Ectodermal cell (in vitro differentiated cells): ENCODE measurements at regions not wholly inside any gene's neighbourhood (a gene's known extent, or its start where the extent isn't known, plus 50 kb on each side); places are given as distances from the start of the nearest gene placed in this dataset.
"Not testable (repeated sequence)": the region's sequence is repeated elsewhere in the genome, so short reads cannot be mapped to it uniquely, and the experiment has no call there.

Experiments used
- H3K27ac ChIP-seq: 2 replicates; pipeline ENCODE4 v1.7.0; 2013; ENCODE audit warnings: mild to moderate bottlenecking, low read depth, low read length; ENCODE audit not compliant: insufficient read depth, poor library complexity, severe bottlenecking
- H3K27me3 ChIP-seq: 2 replicates; pipeline ENCODE4 v1.7.0; 2013; ENCODE audit warnings: mild to moderate bottlenecking, low read length; ENCODE audit not compliant: insufficient read depth, control insufficient read depth, poor library complexity, severe bottlenecking
- H3K36me3 ChIP-seq: one replicate; pipeline ENCODE4 v1.7.0; 2013; ENCODE audit warnings: low read length; ENCODE audit not compliant: control insufficient read depth, insufficient read depth
- H3K4me1 ChIP-seq: one replicate; pipeline ENCODE4 v1.7.0; 2013; ENCODE audit warnings: low read length; ENCODE audit not compliant: control insufficient read depth, insufficient read depth
- H3K4me3 ChIP-seq: 2 replicates; pipeline ENCODE4 v1.7.0; 2013; ENCODE audit warnings: low read depth, low read length, control low read depth; ENCODE audit not compliant: insufficient read depth
- H3K9me3 ChIP-seq: 2 replicates; pipeline ENCODE4 v1.7.0; 2013; ENCODE audit warnings: mild to moderate bottlenecking, low read length, moderate library complexity; ENCODE audit not compliant: control insufficient read depth
- WGBS, 2 experiments: methylation state at CpG; one replicate each; pipeline ENCODE4 v1.1.7; 2013; ENCODE audit warnings: missing lambda C conversion rate in 2 of 2; 5-methylcytosine and 5-hydroxymethylcytosine counted together

DNA sequence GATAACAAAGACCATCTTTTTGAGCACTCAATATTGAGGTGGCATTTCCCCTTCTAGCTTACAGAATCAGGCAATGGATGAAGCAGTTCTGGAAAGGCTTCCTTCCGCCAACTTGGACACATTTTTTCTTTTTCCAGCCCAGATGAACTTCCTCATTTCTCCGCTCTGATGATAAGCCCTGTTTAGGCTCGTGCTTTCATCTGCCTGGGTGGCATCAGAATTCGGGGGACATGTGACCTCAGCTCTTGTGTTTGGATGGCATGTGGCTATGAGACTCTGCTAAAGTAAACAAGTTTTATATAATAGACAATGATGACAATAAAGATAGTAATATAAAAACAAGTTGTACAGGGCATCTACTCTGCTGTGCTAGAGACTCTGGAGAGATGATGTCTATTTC is 796.7 kb downstream of the DHX35 start:
- no peak overlapping the region for H3K27ac ChIP-seq
- H3K27me3 ChIP-seq, result no peaks in the 10 kb centered on the region
- no peak overlapping the region for H3K4me3 ChIP-seq
- no peaks in the 10 kb centered on the region for H3K9me3 ChIP-seq
- H3K36me3 ChIP-seq, result no peaks in the 10 kb centered on the region
- no peaks in the 10 kb centered on the region for H3K4me1 ChIP-seq
- 83 to 90% methylated on average over 4 of the region's 4 CpGs for WGBS, 2 experiments

- H3K4me3 ChIP-seq, result no peak overlapping the region
- no peaks in the 10 kb centered on the region for H3K4me1 ChIP-seq
- no peaks in the 10 kb centered on the region for H3K36me3 ChIP-seq
- H3K27ac ChIP-seq, result no peak overlapping the region
- H3K27me3 ChIP-seq, result no peaks in the 10 kb centered on the region
- H3K9me3 ChIP-seq, result no peaks in the 10 kb centered on the region
These were observed 794.7 kb downstream of the DHX35 start for GRCh38 chr20:39756828-39757227.

DNA sequence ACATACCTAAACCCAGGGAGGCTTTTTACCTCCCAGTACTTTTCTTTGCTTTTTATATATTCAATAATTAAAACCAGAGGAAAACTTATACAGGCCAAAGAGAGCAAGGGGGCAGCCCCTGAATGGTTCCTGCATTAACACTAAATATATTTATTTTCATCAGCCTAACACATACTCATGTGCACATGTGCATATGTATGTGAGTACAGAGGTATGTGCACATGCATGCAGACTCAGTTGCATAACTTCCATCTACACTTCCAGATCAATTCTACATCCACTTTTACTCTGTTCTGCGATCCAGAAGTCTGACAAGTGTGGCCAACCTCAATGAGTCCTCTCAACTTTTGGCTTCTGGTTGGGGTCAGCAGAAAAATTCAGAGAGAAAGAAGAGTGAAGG is 794.2 kb downstream of the DHX35 start:
- H3K4me3 ChIP-seq, result no peak overlapping the region
- no peaks in the 10 kb centered on the region for H3K4me1 ChIP-seq
- WGBS, 2 experiments, result 100% methylated on average over 1 of the region's 1 CpG
- H3K9me3 ChIP-seq, result no peaks in the 10 kb centered on the region
- no peak overlapping the region for H3K27ac ChIP-seq
- H3K36me3 ChIP-seq, result no peaks in the 10 kb centered on the region
- H3K27me3 ChIP-seq, result no peaks in the 10 kb centered on the region

GRCh38 chr20:39752262-39752876 is 790.2 kb downstream of the DHX35 start:
- Histone ChIP-seq H3K9me3 (no peaks in the 10 kb centered on the region), H3K27ac (no peak overlapping the region), H3K27me3 (no peaks in the 10 kb centered on the region), H3K4me3 (no peak overlapping the region), H3K36me3 (no peaks in the 10 kb centered on the region), H3K4me1 (no peaks in the 10 kb centered on the region)
- WGBS, 2 experiments, result 92 to 93% methylated on average over 3 to 4 of the region's 4 CpGs

- no peaks in the 10 kb centered on the region for H3K27me3 ChIP-seq
- H3K36me3 ChIP-seq, result no peaks in the 10 kb centered on the region
- WGBS, 2 experiments, result 91 to 94% methylated on average over 4 of the region's 4 CpGs
- H3K9me3 ChIP-seq, result no peaks in the 10 kb centered on the region
- no peak overlapping the region for H3K27ac ChIP-seq
- no peaks in the 10 kb centered on the region for H3K4me1 ChIP-seq
- H3K4me3 ChIP-seq, result no peak overlapping the region
These were observed 789.5 kb downstream of the DHX35 start for GRCh38 chr20:39751557-39752137.

DNA sequence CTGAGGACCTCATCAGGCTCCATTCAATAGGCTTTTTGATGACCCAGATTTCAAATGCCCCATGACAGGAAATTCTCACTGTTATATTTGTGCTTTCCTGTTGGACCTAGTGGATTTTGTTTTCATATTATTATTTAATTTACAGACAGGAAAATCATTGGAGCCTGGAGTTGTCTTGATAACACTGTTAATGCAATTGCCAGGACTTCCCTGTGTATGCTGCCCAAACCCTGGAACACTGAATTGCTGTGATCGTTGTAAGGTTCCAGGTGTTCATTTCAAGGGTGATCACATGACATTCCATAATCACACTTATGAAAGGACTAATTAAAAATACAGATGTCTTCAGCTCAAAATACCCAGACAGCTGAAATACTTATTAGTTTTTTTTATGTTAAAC is 783.2 kb downstream of the DHX35 start:
- Histone ChIP-seq H3K4me3 (no peak overlapping the region), H3K9me3 (no peaks in the 10 kb centered on the region), H3K36me3 (no peaks in the 10 kb centered on the region), H3K27me3 (no peaks in the 10 kb centered on the region), H3K27ac (no peak overlapping the region), H3K4me1 (no peaks in the 10 kb centered on the region)
- WGBS, 2 experiments, result 97 to 100% methylated on average over 1 of the region's 1 CpG

DNA sequence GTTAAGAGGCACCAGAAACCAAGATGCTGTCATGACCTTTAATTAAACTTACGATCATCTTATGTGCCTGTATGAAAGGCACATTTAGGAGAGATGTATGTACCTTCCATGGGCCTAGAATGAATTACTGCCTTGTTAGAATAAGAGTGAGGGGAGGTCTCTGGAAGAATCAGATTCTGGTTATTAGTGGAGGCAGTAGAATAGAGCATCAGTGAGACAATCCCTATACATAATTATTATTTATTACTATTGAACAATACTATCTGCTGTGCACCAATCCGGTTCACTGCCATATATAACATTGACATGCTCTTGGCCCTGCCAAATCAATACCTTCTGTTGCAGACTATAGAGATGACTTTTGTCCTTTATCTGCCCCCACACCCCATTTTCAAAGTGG is 776.5 kb downstream of the DHX35 start:
- WGBS, 2 experiments, result 96 to 100% methylated on average over 2 of the region's 2 CpGs
- no peaks in the 10 kb centered on the region for H3K9me3 ChIP-seq
- H3K27me3 ChIP-seq, result no peaks in the 10 kb centered on the region
- H3K27ac ChIP-seq, result no peak overlapping the region
- no peak overlapping the region for H3K4me3 ChIP-seq
- no peaks in the 10 kb centered on the region for H3K36me3 ChIP-seq
- peaks cover 10% of the 10 kb centered on the region for H3K4me1 ChIP-seq

DNA sequence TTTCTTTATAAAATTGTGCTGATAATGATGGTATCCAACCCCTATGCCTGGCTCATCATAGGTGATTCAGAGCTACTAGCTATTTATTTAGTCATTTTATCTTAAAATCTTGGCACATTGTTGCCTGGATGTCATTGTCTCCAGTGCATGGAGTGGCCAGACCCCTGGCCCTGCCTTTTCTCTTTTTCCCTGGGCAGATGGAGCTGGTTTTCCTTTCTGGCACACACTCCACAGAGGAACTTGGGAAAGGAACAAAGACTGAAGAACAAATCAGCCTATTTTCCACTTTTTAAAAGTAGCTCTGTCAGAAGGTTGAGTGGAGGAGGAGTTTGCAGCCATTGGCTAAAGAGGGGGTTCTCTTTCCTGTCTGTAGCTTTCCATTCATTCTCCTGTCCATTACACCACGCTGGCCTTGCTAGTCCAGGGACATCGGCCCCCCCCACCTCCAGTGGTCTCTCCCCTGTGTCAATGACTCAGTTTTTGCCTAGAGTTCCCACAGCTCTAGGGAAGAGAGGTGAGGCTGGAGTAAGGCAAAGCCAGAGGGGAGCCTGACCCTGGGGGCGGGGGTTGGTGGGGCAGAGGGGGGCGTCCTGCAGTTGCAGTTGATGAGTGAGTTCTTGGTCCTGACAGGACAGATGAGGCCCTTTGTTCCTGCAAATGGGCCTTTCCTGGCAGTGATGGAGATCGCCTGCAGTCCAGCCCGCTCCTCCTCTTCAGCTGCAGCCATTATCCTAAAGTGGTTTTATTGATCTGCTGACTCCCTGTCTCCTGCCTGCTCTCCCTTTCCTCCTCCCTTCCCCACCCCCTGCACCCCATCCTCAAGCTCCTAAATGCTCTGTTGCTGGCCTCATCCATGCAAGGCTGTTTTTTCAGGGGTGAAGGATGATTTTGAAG is 774.5 kb downstream of the DHX35 start:
- H3K4me3 ChIP-seq, result no peak overlapping the region
- 70 to 79% methylated on average over 6 of the region's 6 CpGs for WGBS, 2 experiments
- H3K27ac ChIP-seq, result no peak overlapping the region
- no peaks in the 10 kb centered on the region for H3K27me3 ChIP-seq
- H3K9me3 ChIP-seq, result no peaks in the 10 kb centered on the region
- H3K4me1 ChIP-seq, result peaks cover 10% of the 10 kb centered on the region
- H3K36me3 ChIP-seq, result no peaks in the 10 kb centered on the region

- not testable (repeated sequence) for H3K9me3 ChIP-seq, H3K4me3 ChIP-seq, H3K4me1 ChIP-seq, H3K27me3 ChIP-seq, H3K36me3 ChIP-seq, H3K27ac ChIP-seq
- 92 to 97% methylated on average over 5 to 6 of the region's 6 CpGs for WGBS, 2 experiments
These were observed 763.4 kb downstream of the DHX35 start for GRCh38 chr20:39725513-39725912.

- Histone ChIP-seq H3K27ac (no peak overlapping the region), H3K4me3 (no peak overlapping the region), H3K9me3 (no peaks in the 10 kb centered on the region), H3K36me3 (no peaks in the 10 kb centered on the region), H3K4me1 (no peaks in the 10 kb centered on the region), H3K27me3 (no peaks in the 10 kb centered on the region)
- 97% methylated on average over 2 of the region's 2 CpGs; no CpG with 5 or more reads in 1 of the 2 experiments for WGBS, 2 experiments
These were observed 757.1 kb downstream of the DHX35 start for GRCh38 chr20:39719293-39719692.
